CD4-positive, alpha-beta memory T cell (primary cell): ENCODE measurements at regions not wholly inside any gene's neighbourhood (a gene's known extent, or its start where the extent isn't known, plus 50 kb on each side); places are given as distances from the start of the nearest gene placed in this dataset.

ENCODE experiments used
- CTCF ChIA-PET: fragments of 350-600 bp; sonication (Branson Sonifier 250); formaldehyde crosslinking; loops from one replicate; lab custom pipeline; 2021; ENCODE audit warnings: inconsistent platforms; ENCODE audit not compliant: partially characterized antibody; lab: Charles Lee
- POLR2A ChIA-PET: fragments of 350-600 bp; sonication (Branson Sonifier 250); formaldehyde crosslinking; loops from one replicate; lab custom pipeline; 2021; ENCODE audit not compliant: partially characterized antibody; lab: Charles Lee
- DNase-seq, 5 donors: peaks; one replicate each; pipeline versions ENCODE4 v3.0.0 to v3.0.0-alpha.2; 2020 to 2022; ENCODE audit warnings: mixed read lengths in 1 of 5
- H3K27ac ChIP-seq: one replicate; pipeline ENCODE4 v1.7.0; 2013; ENCODE audit warnings: low read depth, low read length
- H3K27me3 ChIP-seq: 2 replicates; pipeline ENCODE4 v1.7.0; 2013; ENCODE audit warnings: mild to moderate bottlenecking, low read length, moderate library complexity; ENCODE audit not compliant: insufficient read depth
- H3K36me3 ChIP-seq: 2 replicates; pipeline ENCODE4 v1.7.0; 2013; ENCODE audit warnings: mild to moderate bottlenecking, low read length, moderate library complexity; ENCODE audit not compliant: insufficient read depth
- H3K4me1 ChIP-seq: 2 replicates; pipeline ENCODE4 v1.7.0; 2013; ENCODE audit warnings: mild to moderate bottlenecking, low read length, moderate library complexity; ENCODE audit not compliant: insufficient read depth
- H3K4me3 ChIP-seq, 2 donors: one replicate each; pipeline ENCODE4 v1.7.0; 2013; ENCODE audit warnings: low read length in 2 of 2, mild to moderate bottlenecking in 1 of 2
- H3K9me3 ChIP-seq, 2 donors: one replicate each; pipeline ENCODE4 v1.7.0; 2013; ENCODE audit warnings: low read length in 2 of 2, control low read depth in 1 of 2; ENCODE audit not compliant: control insufficient read depth in 1 of 2
- H3K27ac Mint-ChIP-seq, 7 donors: one replicate each; pipeline ENCODE4 v1.8.0; 2020 to 2021; ENCODE audit warnings: mixed read lengths in 7 of 7, mild to moderate bottlenecking in 6 of 7, inconsistent platforms in 3 of 7, moderate library complexity in 3 of 7
- H3K27me3 Mint-ChIP-seq, 2 donors: one replicate each; pipeline ENCODE4 v1.8.0; 2020 to 2021; ENCODE audit warnings: mixed read lengths in 2 of 2
- H3K36me3 Mint-ChIP-seq, 2 donors: one replicate each; pipeline ENCODE4 v1.8.0; 2020 to 2021; ENCODE audit warnings: mixed read lengths in 2 of 2, inconsistent platforms in 1 of 2, mild to moderate bottlenecking in 1 of 2
- H3K4me1 Mint-ChIP-seq, 4 donors: one replicate each; pipeline ENCODE4 v1.8.0; 2020 to 2021; ENCODE audit warnings: mixed read lengths in 4 of 4, mild to moderate bottlenecking in 1 of 4
- H3K4me3 Mint-ChIP-seq, 8 donors: one replicate each; pipeline ENCODE4 v1.8.0; 2020 to 2021; ENCODE audit warnings: mixed read lengths in 8 of 8, mild to moderate bottlenecking in 7 of 8, moderate library complexity in 6 of 8, inconsistent platforms in 3 of 8
- H3K9me3 Mint-ChIP-seq, 8 donors: one replicate each; pipeline ENCODE4 v1.8.0; 2020 to 2021; ENCODE audit warnings: mixed read lengths in 8 of 8, mild to moderate bottlenecking in 5 of 8, inconsistent platforms in 3 of 8, moderate library complexity in 1 of 8
- intact Hi-C: fragments of 100-400 bp; cut with micrococcal nuclease; formaldehyde crosslinking; loops from one replicate; pipeline ENCODE4 v1.15.1; 2023

- Mint-ChIP-seq H3K4me3 (no peak overlapping the region), H3K27ac (no peak overlapping the region), H3K9me3 (peaks cover 0 to 1% (median 0%) of the 10 kb centered on the region in 8 donors), H3K27me3 (peaks cover 18 to 27% of the 10 kb centered on the region in 2 donors), H3K4me1 (no peaks in the 10 kb centered on the region), H3K36me3 (no peaks in the 10 kb centered on the region)
- DNase-seq, result no peak
- intact Hi-C loops, result no loop called here
- Histone ChIP-seq H3K4me3 (no peak overlapping the region), H3K27ac (no peak overlapping the region), H3K36me3 (no peaks in the 10 kb centered on the region), H3K9me3 (no peaks in the 10 kb centered on the region), H3K27me3 (no peaks in the 10 kb centered on the region), H3K4me1 (no peaks in the 10 kb centered on the region)
- ChIA-PET POLR2A (no interaction called here), CTCF (no interaction called here)
Measured at GRCh38 chr1:29896791-29897714, 660.7 kb downstream of the PTPRU start.

GRCh38 chr1:29896300-29896699 lies 660.0 kb downstream of the PTPRU start:
- Histone ChIP-seq H3K27ac (no peak overlapping the region), H3K36me3 (no peaks in the 10 kb centered on the region), H3K4me3 (no peak overlapping the region), H3K4me1 (no peaks in the 10 kb centered on the region), H3K27me3 (no peaks in the 10 kb centered on the region), H3K9me3 (no peaks in the 10 kb centered on the region)
- DNase-seq, result no peak
- Mint-ChIP-seq H3K4me3 (no peak overlapping the region), H3K36me3 (no peaks in the 10 kb centered on the region), H3K9me3 (peaks cover 0 to 1% (median 0%) of the 10 kb centered on the region in 8 donors), H3K27me3 (peaks cover 16 to 29% of the 10 kb centered on the region in 2 donors), H3K4me1 (no peaks in the 10 kb centered on the region), H3K27ac (no peak overlapping the region)
- POLR2A ChIA-PET, result no interaction called here
- intact Hi-C loops, result no loop called here
- CTCF ChIA-PET, result no interaction called here

GRCh38 chr1:29895201-29895600 lies 658.9 kb downstream of the PTPRU start:
- no peaks in the 10 kb centered on the region for H3K9me3 ChIP-seq
- intact Hi-C loops, result no loop called here
- H3K4me3 ChIP-seq, result no peak overlapping the region

GRCh38 chr1:29894311-29894710 lies 658.0 kb downstream of the PTPRU start:
- no peak overlapping the region for H3K4me3 ChIP-seq
- Mint-ChIP-seq H3K4me1 (no peaks in the 10 kb centered on the region), H3K27ac (no peak overlapping the region), H3K36me3 (no peaks in the 10 kb centered on the region), H3K4me3 (no peak overlapping the region), H3K27me3 (peaks cover 17 to 26% of the 10 kb centered on the region in 2 donors), H3K9me3 (peaks cover 0 to 1% (median 0%) of the 10 kb centered on the region in 8 donors)
- intact Hi-C loops, result no loop called here
- H3K27ac ChIP-seq, result no peak overlapping the region
- ChIA-PET POLR2A (no interaction called here), CTCF (interaction anchor here (1.4 kb wide), 1 partner anchor 8 kb away, joined by 3 read pairs; no protein-coding TSS in a partner anchor)
- H3K27me3 ChIP-seq, result no peaks in the 10 kb centered on the region
- H3K9me3 ChIP-seq, result no peaks in the 10 kb centered on the region
- H3K4me1 ChIP-seq, result no peaks in the 10 kb centered on the region
- no peaks in the 10 kb centered on the region for H3K36me3 ChIP-seq
- no peak for DNase-seq

More at GRCh38 chr1:29895201-29895600, 658.9 kb downstream of the PTPRU start:
- Mint-ChIP-seq H3K4me3 (no peak overlapping the region), H3K27me3 (peaks cover 16 to 26% of the 10 kb centered on the region in 2 donors), H3K9me3 (peaks cover 0 to 1% (median 0%) of the 10 kb centered on the region in 8 donors), H3K4me1 (no peaks in the 10 kb centered on the region), H3K27ac (no peak overlapping the region), H3K36me3 (no peaks in the 10 kb centered on the region)
- H3K36me3 ChIP-seq, result no peaks in the 10 kb centered on the region
- H3K4me1 ChIP-seq, result no peaks in the 10 kb centered on the region
- no peaks in the 10 kb centered on the region for H3K27me3 ChIP-seq
- CTCF ChIA-PET, result no interaction called here
- H3K27ac ChIP-seq, result no peak overlapping the region
- no peak for DNase-seq
- POLR2A ChIA-PET, result no interaction called here

- H3K4me1 Mint-ChIP-seq, result no peaks in the 10 kb centered on the region
- no peaks in the 10 kb centered on the region for H3K36me3 Mint-ChIP-seq
- Histone ChIP-seq H3K4me1 (no peaks in the 10 kb centered on the region), H3K4me3 (no peak overlapping the region), H3K9me3 (no peaks in the 10 kb centered on the region), H3K27ac (no peak overlapping the region), H3K36me3 (no peaks in the 10 kb centered on the region), H3K27me3 (no peaks in the 10 kb centered on the region)
- CTCF ChIA-PET, result interaction anchor here (1.4 kb wide), 1 partner anchor 9 kb away, joined by 3 read pairs; no protein-coding TSS in a partner anchor
- peaks cover 0 to 1% (median 0%) of the 10 kb centered on the region in 8 donors for H3K9me3 Mint-ChIP-seq
- no peak overlapping the region for H3K4me3 Mint-ChIP-seq
- intact Hi-C loops, result no loop called here
- H3K27ac Mint-ChIP-seq, result no peak overlapping the region
- DNase-seq, result no peak
- POLR2A ChIA-PET, result no interaction called here
- H3K27me3 Mint-ChIP-seq, result peaks cover 16 to 25% of the 10 kb centered on the region in 2 donors
Measured at GRCh38 chr1:29893806-29894205, 657.5 kb downstream of the PTPRU start.

GRCh38 chr1:29893046-29893723 lies 656.9 kb downstream of the PTPRU start:
- peaks cover 15 to 27% of the 10 kb centered on the region in 2 donors for H3K27me3 Mint-ChIP-seq
- CTCF ChIA-PET, result interaction anchor here (1.4 kb wide), 1 partner anchor 9 kb away, joined by 3 read pairs; no protein-coding TSS in a partner anchor

GRCh38 chr1:29892247-29892646 lies 655.9 kb downstream of the PTPRU start:
- H3K27me3 Mint-ChIP-seq, result peaks cover 13 to 21% of the 10 kb centered on the region in 2 donors
- Histone ChIP-seq H3K27me3 (no peaks in the 10 kb centered on the region), H3K36me3 (no peaks in the 10 kb centered on the region), H3K4me1 (no peaks in the 10 kb centered on the region), H3K4me3 (no peak overlapping the region), H3K27ac (no peak overlapping the region), H3K9me3 (no peaks in the 10 kb centered on the region)
- H3K4me3 Mint-ChIP-seq, result no peak overlapping the region
- ChIA-PET CTCF (no interaction called here), POLR2A (no interaction called here)
- H3K36me3 Mint-ChIP-seq, result no peaks in the 10 kb centered on the region
- no peak overlapping the region for H3K27ac Mint-ChIP-seq
- no peaks in the 10 kb centered on the region for H3K4me1 Mint-ChIP-seq
- no peaks in the 10 kb centered on the region for H3K9me3 Mint-ChIP-seq
- DNase-seq, result no peak
- intact Hi-C loops, result no loop called here

More at GRCh38 chr1:29893046-29893723, 656.9 kb downstream of the PTPRU start:
- POLR2A ChIA-PET, result no interaction called here
- no peaks in the 10 kb centered on the region for H3K4me1 ChIP-seq
- no peak for DNase-seq
- no peak overlapping the region for H3K27ac ChIP-seq
- intact Hi-C loops, result no loop called here
- Mint-ChIP-seq H3K9me3 (no peaks in the 10 kb centered on the region), H3K36me3 (no peaks in the 10 kb centered on the region), H3K4me3 (no peak overlapping the region), H3K4me1 (no peaks in the 10 kb centered on the region), H3K27ac (no peak overlapping the region)
- no peaks in the 10 kb centered on the region for H3K36me3 ChIP-seq
- no peaks in the 10 kb centered on the region for H3K27me3 ChIP-seq
- no peak overlapping the region for H3K4me3 ChIP-seq
- no peaks in the 10 kb centered on the region for H3K9me3 ChIP-seq
